Mesothelial cell of epicardium (in vitro differentiated cells): ENCODE measurements at regions not wholly inside any gene's neighbourhood (a gene's known extent, or its start where the extent isn't known, plus 50 kb on each side); places are given as distances from the start of the nearest gene placed in this dataset.

Experiments used
- DNase-seq, 2 experiments: peaks; one replicate each; pipeline ENCODE4 v3.0.0; 2021; ENCODE audit warnings: low spot score in 2 of 2; ENCODE audit not compliant: unreplicated experiment in 2 of 2
- H3K27ac Mint-ChIP-seq: 2 replicates; pipeline ENCODE4 v1.8.0; 2021; ENCODE audit warnings: mixed read lengths
- H3K27me3 Mint-ChIP-seq: 2 replicates; pipeline ENCODE4 v1.8.0; 2021; ENCODE audit warnings: low read depth, mixed read lengths
- H3K36me3 Mint-ChIP-seq: 2 replicates; pipeline ENCODE4 v1.8.0; 2021; ENCODE audit warnings: mixed read lengths
- H3K4me1 Mint-ChIP-seq: 2 replicates; pipeline ENCODE4 v1.8.0; 2021; ENCODE audit warnings: mixed read lengths
- H3K4me3 Mint-ChIP-seq: 2 replicates; pipeline ENCODE4 v1.8.0; 2021; ENCODE audit warnings: mild to moderate bottlenecking, moderate library complexity, mixed read lengths
- H3K9me3 Mint-ChIP-seq: 2 replicates; pipeline ENCODE4 v1.8.0; 2021; ENCODE audit warnings: mixed read lengths
- CTCF ChIP-seq: fragments of 200-600 bp; sonication (generic); IDR thresholded peaks from one replicate; pipeline ENCODE4 v1.5.0; 2021; ENCODE audit warnings: antibody characterized with exemption; ENCODE audit not compliant: unreplicated experiment

DNA sequence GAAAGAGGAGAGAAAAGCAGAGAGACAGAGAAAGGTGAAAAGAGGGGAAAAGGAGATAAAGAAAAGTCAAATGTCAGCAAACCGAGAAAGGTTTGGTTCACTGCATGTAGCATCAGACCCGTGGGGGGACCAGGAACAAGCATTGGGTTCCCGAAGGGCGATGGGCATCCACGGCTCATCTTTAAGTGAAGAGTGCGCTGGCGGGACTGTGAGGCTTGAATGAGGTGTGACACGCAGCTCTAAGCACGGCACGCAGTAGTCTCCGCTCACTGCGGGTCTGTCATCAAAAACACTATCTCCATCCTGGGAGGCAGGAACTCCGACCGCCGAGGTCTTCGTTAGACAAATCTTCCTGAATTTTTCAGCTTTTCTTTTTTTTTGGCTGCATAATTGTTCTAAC, 173.4 kb upstream of the PFKP start:
- Mint-ChIP-seq H3K36me3 (no peaks in the 10 kb centered on the region), H3K4me1 (peaks cover 1% of the 10 kb centered on the region), H3K27ac (no peak overlapping the region), H3K9me3 (no peaks in the 10 kb centered on the region), H3K4me3 (no peak overlapping the region), H3K27me3 (peaks cover 63% of the 10 kb centered on the region)
- no peak for DNase-seq
- TF ChIP-seq CTCF = no peak

GRCh38 chr10:2893158-2893845, 174.0 kb upstream of the PFKP start:
- no peak overlapping the region for H3K27ac Mint-ChIP-seq
- H3K36me3 Mint-ChIP-seq = no peaks in the 10 kb centered on the region
- peaks cover 1% of the 10 kb centered on the region for H3K4me1 Mint-ChIP-seq
- no peak overlapping the region for H3K4me3 Mint-ChIP-seq
- no peak for TF ChIP-seq CTCF
- DNase-seq = no peak
- H3K27me3 Mint-ChIP-seq = peaks cover 68% of the 10 kb centered on the region
- no peaks in the 10 kb centered on the region for H3K9me3 Mint-ChIP-seq

DNA sequence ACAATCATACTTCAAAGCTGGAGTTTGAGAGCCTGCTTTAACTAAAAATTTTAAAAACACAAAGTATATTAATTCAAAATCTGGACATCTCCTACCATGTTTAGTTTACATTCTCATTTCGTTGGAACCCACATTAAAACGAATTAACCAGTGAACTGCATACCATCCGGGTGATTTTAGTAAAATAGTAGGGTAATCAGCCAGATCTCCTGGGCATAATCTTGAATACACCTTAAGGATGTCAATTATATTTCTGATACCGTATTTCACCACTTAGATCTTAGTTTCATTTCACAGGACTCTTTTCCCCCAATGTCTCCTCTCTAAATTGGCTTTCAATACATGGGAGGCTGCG, 175.6 kb upstream of the PFKP start:
- Mint-ChIP-seq H3K27ac (no peak overlapping the region), H3K4me3 (no peak overlapping the region), H3K9me3 (no peaks in the 10 kb centered on the region), H3K36me3 (no peaks in the 10 kb centered on the region), H3K27me3 (peaks cover 73% of the 10 kb centered on the region), H3K4me1 (peaks cover 1% of the 10 kb centered on the region)
- no peak for DNase-seq
- no peak for TF ChIP-seq CTCF

GRCh38 chr10:2891073-2891769, 176.1 kb upstream of the PFKP start:
- Mint-ChIP-seq H3K27me3 (peaks cover 76% of the 10 kb centered on the region), H3K9me3 (no peaks in the 10 kb centered on the region), H3K36me3 (no peaks in the 10 kb centered on the region), H3K27ac (no peak overlapping the region), H3K4me1 (peaks cover 1% of the 10 kb centered on the region), H3K4me3 (no peak overlapping the region)
- DNase-seq = no peak
- TF ChIP-seq CTCF = no peak

- Mint-ChIP-seq H3K27me3 (peaks cover 78% of the 10 kb centered on the region), H3K27ac (no peak overlapping the region), H3K4me3 (no peak overlapping the region), H3K36me3 (no peaks in the 10 kb centered on the region), H3K9me3 (no peaks in the 10 kb centered on the region), H3K4me1 (peaks cover 1% of the 10 kb centered on the region)
- no peak for DNase-seq
- no peak for TF ChIP-seq CTCF
Measured at GRCh38 chr10:2890093-2890492, 177.3 kb upstream of the PFKP start.
